ENCODE measurements at regions not wholly inside any gene's neighbourhood (a gene's known extent, or its start where the extent isn't known, plus 50 kb on each side); places are given as distances from the start of the nearest gene placed in this dataset.

DNA sequence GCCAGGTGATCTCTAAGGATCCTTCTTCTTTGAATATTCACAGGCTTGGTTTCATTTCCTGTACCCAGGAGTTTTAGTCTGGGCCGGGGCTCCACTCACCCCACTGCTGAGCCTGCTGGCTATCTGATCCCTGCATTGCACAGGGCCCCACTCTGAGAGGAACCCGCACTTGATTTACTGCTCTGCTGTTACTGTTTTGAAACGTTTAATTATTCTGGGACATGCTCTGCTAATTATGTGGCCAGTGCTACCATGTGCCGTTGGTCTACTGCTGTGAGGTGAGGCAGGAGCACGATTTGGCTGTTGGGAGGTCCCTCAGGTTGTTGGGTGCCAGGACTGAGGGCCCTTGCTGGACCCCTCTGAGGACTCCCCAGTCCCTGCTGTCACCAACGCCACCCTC lies 108.7 kb upstream of the SIRPA start:
- no peak for DNase-seq

DNA sequence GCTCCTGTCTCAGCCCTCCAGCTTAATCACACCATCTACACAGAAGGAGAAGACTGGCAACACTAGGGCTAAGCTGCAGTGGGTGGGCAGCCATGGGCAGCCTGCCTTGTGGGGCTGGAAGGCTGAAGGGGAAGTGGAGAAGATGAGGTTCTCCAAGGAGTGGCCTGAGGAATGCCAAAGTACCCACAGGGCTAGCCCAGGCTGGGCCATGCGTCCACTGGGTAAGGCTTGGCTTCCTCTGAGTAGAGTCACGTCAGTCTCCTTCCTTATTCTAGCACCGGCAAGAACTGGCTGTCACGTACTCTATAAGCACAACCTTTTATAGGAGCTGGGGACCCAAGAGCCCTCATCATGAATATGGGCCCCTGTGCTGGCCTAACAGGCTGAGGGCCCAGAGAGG lies 110.6 kb upstream of the SIRPA start:
- DNase-seq, result no peak

DNA sequence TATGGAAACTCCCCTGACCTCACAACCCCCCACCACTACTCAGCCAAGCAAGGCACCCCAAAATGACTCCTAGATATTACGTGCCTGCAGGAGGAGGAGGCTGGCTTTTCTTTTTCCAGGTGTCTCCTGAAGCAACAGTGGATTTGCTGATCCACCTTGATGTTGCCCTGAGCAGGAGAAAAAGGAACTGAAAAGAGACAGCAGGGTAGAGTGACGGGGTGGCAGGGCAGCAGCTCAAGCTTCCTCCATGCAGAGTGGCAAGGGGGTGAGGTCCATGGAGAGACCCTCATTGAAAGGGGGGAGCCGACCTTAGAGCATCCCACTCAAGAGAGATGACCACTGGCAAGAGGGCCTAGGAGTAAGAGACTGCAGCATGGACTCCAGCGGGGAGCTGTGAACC lies 112.0 kb upstream of the SIRPA start:
- DNase-seq, result no peak

DNA sequence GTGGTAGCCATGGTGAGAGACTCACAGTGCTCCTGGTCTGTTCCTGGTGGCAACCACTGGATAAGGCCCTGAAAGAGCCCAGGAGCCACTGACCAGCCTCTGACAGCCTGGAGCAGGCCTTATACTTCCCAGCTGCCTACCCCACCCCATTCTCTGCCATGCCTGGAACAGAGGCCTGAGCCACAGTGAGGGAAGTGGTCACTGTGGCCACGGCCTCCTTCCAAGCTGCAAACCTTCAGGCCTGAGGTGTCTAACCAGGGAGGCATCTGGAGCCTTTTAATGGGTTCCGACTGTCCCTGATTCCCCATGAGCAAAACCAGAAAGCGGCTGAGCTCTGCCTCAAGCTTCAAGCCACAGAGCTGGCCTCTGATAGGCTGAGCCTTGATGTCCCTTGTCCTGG lies 113.0 kb upstream of the SIRPA start:
- DNase-seq, result no peak

DNA sequence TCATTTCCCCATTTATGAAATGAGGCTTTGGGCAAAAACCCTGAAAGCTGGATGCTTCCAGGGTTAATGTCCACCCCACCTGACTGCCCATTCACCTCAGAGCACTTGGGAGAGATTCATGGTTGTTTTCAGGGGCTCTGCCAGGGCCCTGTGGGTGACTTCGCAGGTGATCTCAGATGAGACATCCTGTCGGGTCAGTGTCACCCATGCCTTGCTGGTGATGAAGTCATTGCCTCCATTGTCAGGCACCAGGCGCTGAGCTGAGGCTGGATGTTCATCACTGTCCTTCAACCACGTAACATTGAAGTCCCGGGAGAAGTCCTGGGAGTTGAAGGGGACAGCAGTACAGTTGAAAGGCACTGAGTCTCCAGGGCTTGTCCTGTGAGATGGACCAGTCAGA lies 115.6 kb upstream of the SIRPA start:
- DNase-seq, result no peak

DNA sequence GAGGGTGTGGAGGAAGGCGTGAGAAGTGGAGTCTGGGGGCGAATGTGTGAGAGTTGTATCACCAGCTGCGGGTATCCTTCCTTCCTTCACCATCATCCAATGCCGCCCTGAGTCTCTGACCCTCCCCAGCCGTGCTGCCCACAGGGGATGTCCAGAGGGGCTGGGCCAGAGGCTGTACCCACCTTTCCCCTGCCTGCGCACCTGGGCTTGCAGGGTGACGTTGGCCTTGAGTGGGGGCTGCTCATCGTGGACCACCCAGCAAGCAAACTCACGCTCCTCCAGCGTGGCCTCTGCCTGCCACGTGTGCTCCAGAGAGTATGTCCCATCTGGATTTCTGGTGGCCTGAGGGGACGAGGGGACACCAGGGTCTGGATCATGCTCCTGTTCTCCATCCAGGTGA lies 116.9 kb upstream of the SIRPA start:
- DNase-seq, result no peak

DNA sequence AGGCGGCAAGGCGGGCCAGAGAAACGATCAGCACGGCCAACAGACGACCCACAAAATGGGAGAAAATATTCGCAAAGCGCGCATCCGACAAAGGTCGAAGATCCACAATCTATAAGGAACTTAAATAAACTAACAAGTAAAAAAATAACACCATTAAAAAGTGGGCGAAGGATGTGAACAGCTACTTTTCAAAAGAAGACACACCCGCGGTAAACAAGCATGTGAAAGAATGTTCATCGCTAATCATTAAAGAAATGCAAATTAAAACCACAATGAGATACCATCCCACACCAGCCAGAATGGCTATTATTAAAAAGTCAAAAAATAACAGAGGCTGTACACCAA lies 117.8 kb upstream of the SIRPA start:
- no peak for DNase-seq

DNA sequence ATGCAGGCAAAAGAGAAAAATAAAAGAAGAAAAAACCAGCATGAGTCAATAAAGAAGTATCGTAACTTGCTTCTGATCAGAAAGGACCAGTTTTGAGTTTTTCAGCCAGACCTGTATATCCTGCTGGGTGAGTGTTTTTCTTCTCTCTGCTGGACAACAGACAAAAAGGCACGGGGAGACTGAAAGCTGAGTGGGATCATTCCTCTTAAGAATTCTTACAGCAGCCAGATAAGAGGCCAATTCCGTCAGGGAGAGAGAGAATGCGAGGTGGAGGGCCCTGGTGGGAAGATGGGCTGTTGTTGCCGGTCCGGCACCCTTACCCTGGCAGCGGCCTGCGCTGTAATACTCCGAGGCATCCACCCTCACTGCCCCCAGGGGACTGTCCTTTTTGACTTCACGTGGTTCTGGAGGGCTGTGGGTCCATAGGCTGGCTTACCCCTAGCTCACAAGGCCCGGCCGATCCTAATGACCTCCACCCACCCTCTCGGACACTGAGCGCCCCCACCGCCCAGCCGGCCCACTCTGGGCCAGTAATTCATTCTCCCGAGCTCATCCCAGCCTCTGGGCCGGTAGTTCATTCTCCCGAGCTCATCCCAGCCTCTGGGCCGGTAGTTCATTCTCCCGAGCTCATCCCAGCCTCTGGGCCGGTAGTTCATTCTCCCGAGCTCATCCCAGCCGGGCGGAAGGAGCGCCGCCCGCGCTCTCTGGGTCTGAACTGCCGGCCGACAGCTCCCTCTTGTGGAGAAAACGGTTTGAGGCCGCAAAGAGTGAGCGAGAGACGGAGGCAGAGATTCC lies 118.3 kb upstream of the SIRPA start:
- no peak for DNase-seq

DNA sequence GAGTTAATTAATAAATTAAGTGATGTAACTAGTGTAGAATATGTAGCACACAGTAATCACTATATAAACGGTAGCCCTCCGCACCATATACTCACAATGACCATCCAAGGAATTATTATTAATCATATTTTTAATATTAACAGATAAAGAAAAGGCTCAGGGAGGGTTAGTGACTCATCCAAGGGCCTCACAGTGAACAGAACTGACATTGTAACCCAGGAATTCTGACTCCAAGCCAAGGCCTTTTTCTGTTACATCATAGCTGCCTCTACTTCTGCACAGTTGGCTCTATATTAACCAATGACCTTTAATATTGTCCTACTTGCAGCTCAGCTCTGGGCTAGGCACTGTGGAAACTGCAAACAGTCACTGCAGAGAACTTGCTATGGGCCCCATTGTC lies 117.5 kb upstream of the SIRPG start:
- DNase-seq, result no peak

DNA sequence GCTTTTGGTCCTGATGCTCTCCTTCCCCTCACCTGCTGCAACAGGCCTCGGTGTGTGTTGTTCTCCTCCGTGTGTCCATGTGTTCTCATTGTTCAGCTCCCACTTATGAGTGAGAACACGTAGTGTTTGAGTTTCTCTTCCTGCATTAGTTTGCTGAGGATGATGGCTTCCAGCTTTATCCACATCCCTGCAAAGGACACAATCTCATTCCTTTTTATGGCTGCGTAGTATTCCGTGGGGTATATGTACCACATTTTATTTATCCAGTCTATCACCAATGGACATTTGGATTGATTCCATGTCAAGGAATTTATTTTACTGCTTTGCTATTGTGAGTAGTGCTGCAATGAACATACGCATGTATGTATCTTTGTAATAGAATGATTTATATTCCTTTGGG lies 116.9 kb upstream of the SIRPG start:
- no peak for DNase-seq

DNA sequence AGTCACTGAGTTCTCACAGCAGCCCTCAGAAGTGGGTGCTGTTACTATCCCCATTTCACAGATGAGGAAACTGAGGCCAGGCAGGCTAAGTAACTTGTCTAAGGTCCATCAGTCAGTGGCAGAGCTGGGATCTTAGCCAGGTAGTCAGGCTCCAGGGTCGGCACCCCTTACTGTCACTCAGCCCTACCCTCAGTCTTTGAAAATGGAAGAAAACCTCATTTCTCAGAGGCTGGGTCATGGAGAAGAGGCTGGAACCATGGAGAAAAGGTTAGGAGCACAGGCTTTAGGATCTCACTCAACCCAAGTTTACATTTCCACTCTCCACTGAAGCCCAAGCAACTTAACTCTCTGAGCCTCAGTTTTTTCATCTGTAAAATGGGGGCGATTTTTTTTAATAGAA lies 116.2 kb upstream of the SIRPG start:
- DNase-seq, result no peak

DNA sequence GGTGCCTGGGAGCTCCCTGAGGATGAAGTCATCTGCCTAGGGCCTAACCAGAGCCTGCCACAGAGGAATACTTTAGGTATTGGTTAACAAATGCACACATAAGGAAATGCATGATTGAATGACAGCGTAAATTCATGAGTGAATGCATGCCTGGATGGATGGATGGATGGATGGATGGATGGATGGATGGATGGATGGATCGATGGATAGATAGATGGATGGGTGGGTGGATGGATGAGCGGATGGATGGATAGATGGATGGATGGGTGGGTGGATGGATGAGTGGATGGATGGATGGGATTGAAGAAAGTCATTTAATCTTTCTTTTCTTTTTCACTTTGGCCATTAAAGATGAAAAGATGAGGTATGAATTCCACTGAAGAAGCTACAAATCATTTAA lies 111.9 kb upstream of the SIRPG start:
- DNase-seq, result no peak

DNA sequence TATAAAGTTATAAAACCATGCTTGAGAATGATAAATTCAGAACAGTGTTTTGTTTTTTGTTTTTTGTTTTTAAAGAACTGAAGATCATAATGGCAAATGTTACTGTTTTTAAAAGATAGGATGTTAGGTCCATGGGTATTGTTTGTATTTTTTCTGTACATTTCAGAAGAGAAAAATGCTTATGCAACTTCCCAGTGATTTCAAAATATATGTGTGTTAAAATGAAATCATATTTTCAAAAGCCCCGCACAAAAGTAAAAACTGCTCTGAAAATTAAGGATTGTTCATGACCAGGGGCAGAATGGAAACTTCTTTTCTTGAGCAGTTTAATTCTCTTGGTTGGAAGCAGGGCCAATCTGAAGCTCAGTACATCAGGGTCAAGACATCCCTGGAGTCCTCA lies 109.2 kb upstream of the SIRPG start:
- no peak for DNase-seq

DNA sequence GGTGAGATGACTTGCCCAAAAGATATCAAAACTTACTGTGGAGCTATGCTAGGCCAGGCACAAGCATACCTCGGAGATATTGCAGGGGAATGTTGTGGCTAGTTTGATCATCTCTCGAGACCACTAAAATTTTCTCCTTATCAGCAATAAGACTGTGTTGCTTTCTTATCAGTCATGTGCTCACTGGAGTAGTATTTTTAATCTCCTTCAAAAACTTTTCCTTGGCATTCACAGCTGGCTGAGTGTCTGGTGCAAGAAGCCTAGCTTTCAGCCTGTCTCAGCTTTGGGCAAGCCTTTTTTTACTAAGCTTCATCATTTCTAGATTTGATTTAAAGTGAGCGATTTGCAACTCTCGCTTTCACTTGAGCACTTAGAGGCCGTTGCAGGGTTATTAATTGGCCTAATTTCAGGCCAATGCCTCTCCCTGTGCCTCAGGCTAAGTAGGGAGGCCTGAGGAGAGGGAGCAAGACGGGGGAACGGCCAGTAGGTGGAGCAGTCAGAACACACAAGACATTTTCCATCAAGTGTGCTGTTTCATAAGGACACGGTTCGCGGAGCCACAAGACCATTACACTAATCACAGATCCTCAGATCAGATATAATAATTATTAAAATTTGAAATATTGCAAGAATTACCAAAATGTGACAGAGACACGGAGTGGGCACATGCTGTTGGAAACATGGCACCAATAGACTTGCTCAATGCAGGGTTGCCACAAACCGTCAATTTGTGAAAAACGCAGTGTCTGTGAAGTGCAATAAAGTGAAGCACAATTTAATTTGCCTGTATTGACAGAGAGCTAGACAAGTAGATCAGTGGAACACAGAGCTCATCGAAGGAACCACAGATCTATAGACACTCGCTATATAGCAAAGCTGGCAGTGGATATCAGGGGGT lies 106.8 kb upstream of the SIRPG start:
- DNase-seq, result peak; percentile 1

DNA sequence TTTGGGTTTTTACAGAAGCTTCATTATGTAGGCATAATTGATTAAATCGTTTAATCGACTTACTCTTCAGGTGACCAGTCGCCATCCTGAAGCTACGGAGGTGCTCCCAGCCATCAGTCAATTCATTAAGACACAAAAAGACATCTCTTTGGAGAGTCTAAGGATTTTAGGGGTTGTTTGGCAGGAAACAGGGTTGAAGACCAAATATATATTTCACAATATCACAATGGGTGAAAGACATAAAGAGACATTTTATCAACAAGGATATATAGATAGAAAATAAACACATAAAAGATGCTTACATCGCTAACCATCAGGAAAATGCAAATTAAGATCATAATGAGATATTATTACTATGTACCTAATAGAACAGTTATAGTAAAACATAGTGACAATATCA lies 104.0 kb upstream of the SIRPG start:
- DNase-seq, result no peak

DNA sequence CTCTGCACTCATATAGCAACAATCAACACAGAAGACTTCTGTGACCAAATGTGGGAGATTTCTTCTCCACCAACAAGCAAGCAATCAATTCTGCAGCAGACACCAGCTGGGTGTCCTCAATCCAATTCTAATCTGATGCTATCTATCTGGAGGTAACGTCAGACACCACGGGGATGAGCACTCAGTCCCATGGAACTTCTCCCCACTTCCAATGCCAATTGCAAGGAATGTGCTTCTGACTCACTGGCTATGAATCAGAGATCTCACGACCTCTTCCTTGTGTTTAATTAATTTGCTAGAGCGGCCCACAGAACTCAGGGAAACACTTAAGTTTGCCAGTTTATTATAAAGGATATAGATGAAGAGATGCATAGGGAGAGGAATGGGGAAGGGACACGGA lies 103.5 kb upstream of the SIRPG start:
- no peak for DNase-seq

DNA sequence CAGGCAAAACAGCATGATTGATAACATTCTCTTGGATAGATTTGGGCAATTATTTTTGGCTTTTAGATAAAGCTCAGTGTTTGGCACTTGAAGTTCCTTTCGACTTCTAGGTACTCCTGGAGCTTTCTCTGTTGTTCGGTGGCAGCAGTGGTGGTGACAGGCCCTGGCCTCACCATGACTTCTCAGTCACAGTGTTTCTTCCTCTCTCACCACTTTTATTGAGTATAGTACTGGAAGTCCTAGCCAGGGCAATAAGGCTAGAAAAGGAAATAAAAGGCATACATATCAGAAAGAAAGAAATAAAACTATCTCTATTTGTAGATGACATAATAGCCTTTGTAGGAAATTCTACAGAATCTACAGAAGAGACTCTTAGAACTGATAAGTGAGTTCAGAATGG lies 101.2 kb upstream of the SIRPG start:
- no peak for DNase-seq

DNA sequence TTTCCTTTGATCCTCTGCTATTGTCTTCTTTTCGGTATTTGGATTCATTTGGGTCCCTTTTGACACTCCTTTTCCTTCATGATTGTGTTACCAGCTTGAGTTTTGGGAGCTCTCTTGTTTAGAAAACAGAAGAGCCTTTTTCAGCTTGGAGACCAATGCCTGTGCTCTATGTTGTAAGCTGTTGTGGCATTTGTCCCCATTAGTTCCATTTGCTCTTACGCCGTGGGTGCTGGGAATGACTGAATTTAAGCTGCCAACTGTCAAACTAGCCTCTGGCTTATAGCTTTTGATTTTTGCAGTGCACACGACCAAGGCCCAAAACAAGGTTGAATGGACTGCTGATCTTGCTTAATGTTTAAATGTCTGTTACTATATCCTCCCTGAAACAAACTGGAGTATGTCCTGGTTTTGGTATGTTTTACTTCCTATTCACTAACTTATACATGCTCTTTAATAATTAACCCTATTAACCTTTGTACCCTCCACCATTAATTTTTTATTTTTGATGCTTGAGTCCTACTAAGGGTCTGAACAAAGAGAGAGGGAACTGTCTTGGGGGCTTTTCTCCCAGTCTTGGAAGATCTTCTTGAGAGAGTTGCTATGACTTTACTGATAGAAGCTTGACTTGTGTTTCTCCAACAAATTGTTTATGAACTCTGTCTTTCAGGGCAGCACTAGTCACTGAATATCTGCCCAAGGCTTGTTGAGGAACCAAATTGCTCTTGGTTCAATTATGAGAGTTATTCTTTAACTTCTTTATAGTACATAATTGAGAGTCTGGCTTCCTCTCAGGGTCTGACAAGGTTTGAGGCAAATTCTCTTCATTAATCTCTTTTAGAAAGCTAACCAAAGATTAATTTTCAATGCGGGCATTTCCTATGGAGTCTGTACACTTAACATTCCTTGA lies 100.3 kb upstream of the SIRPG start:
- no peak for DNase-seq

DNA sequence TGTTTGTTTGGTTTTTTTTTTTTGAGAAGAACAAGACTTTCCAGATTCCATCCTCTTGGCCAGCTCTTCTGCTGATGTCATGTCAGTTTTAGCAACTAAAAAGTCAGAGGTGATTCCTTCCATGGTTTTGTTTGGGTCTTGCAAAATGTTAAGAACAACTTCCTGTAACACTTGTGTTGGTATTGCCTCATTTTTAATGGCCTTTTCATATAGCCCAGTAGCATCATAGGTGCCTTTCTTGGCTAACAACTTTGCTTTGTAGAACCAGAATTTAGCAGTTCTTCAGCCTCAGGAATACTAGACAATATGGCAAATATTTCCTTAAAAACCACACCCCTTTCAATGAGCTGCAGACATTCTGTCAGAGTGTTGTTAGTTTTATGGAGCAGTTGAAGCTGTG lies 99.5 kb upstream of the SIRPG start:
- no peak for DNase-seq

DNA sequence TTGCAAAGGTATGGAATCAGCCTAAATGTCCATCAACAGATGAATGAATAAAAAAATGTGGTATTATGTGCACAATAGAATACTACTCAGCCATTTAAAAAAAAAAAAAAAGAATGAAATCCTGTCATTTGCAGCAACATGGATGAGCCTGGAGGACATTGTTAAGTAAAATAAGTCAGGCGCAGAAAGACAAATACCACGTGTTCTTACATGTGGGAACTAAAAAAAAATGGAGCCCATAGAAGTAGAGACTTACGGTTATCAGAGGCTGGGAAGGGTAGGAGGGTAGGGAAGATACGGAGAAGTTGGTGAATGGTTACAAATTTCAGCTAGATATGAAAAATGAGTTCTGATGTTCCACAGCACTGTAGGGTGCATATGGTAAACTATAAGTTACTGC lies 97.2 kb upstream of the SIRPG start:
- no peak for DNase-seq

DNA sequence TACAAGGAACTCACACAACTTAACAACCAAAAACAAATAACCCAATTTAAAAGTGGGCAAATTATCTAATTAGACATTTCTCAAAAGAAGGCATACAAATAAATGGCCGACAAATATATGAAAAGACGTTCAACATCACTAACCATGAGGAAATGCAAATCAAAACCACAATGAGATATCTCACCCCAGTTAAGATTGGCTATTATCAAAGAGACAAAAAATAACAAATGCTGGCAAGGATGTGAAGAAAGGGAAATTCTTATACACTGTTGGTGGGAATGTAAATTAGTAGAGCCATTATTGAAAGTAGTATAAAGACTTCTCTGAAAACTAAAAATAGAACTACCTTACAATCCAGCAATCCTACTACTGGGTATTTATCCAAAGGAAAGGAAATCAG lies 96.7 kb upstream of the SIRPG start:
- DNase-seq, result no peak

DNA sequence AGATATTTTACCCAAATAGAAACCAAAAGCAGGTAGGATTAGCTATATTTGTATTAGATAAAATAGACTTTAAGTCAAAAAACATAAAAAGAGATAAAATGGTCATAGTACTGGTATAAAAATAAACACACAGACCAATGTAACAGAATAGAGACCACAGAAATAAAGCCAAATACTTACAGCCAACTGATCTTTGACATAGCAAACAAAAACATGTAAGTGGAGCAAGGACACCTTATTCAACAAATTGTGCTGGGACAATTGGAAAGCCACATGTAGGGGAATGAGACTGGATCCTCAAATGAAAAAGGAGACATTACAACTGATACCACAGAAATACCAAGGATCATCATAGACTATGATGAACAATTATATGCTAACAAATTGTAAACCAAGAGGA lies 94.5 kb upstream of the SIRPG start:
- no peak for DNase-seq

DNA sequence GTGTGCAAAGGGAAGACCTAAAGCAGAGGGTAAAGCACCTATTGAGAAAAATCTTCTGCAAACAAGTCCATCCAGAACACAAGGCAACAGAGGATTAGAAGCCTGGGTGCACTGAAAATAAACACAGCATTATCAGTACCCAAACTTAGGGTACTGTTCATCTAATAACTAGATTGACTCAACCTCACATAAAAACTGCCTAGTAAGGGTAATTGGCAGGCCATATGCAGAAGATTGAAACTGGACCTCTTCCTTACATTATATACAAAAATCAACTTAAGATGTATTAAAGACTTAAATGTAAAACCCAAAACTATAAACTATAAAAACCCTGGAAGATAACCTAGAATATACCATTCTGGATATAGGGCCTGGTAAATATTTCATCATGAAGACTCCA lies 91.2 kb upstream of the SIRPG start:
- no peak for DNase-seq

Measured in NCI-H1436 treated with DMSO at 0.1 percent for 48 hours (cell line).